ENCODE measurements at regions not wholly inside any gene's neighbourhood (a gene's known extent, or its start where the extent isn't known, plus 50 kb on each side); places are given as distances from the start of the nearest gene placed in this dataset.

GRCh38 chr2:212923393-212923792 lies 228.0 kb downstream of the IKZF2 start (continued):
- no peak for TF ChIP-seq BHLHE40 (IDR thresholded peaks at IDR 0.05; ENCODE audit: low read length)
- no peak for TF ChIP-seq DMBX1 (CRISPR knock-in tag; IDR thresholded peaks at IDR 0.05; ENCODE audit: borderline replicate concordance)
- TF ChIP-seq ZFP1 (CRISPR knock-in tag; IDR thresholded peaks at IDR 0.05): no peak
- no peak for TF ChIP-seq GTF2E2 (tag; IDR thresholded peaks at IDR 0.05)
- TF ChIP-seq BDP1 (IDR thresholded peaks at IDR 0.05; ENCODE audit: insufficient read depth, insufficient read length): no peak
- TF ChIP-seq BCL6 (CRISPR knock-in tag; IDR thresholded peaks at IDR 0.05): no peak
- TF ChIP-seq ZNF609 (CRISPR knock-in tag; IDR thresholded peaks at IDR 0.05; ENCODE audit: borderline replicate concordance): no peak
- no peak for TF ChIP-seq FOXM1 (IDR thresholded peaks at IDR 0.05; ENCODE audit: low read depth)
- no peak for TF ChIP-seq FOXM1 (CRISPR knock-in tag; IDR thresholded peaks at IDR 0.05; ENCODE audit: low read depth)

All from K562 (cell line).